Body of pancreas (tissue), 4 donors: ENCODE measurements at regions not wholly inside any gene's neighbourhood (a gene's known extent, or its start where the extent isn't known, plus 50 kb on each side); places are given as distances from the start of the nearest gene placed in this dataset.

ENCODE experiments used
- ATAC-seq: fragments of 150-250 bp; one replicate; pipeline ENCODE4 v1.9.1; 2016
- DNase-seq, 4 donors: peaks; one replicate each; pipeline ENCODE4 v3.0.0-alpha.2; 2019
- H3K27ac ChIP-seq, 4 donors: fragments of 200-600 bp; sonication (generic); 1 replicate in 3 of 4; 2 replicates in 1 of 4; pipeline versions ENCODE4 v1.5.1 to v1.6.1; 2016 to 2019; ENCODE audit warnings: mild to moderate bottlenecking in 1 of 4, mixed read lengths in 1 of 4, moderate library complexity in 1 of 4
- H3K27me3 ChIP-seq, 2 donors: fragments of 200-600 bp; sonication (generic); one replicate each; pipeline ENCODE4 v1.6.0; 2016; ENCODE audit warnings: mild to moderate bottlenecking in 1 of 2
- H3K36me3 ChIP-seq, 2 donors: fragments of 200-600 bp; sonication (generic); replicated peaks in 1 of 2; 2 replicates each; pipeline ENCODE4 v1.5.1; 2016; ENCODE audit warnings: low read depth in 2 of 2; ENCODE audit not compliant: insufficient read depth in 1 of 2
- H3K4me1 ChIP-seq: fragments of 200-600 bp; sonication (generic); one replicate; pipeline ENCODE4 v1.6.0; 2016
- H3K4me3 ChIP-seq, 2 donors: fragments of 200-600 bp; sonication (generic); 1 replicate in 1 of 2; 2 replicates in 1 of 2; pipeline ENCODE4 v1.5.1; 2016 to 2019
- H3K9me3 ChIP-seq, 3 donors: fragments of 200-600 bp; sonication (generic); 1 replicate in 2 of 3; 2 replicates in 1 of 3; pipeline ENCODE4 v1.5.1; 2016
- POLR2A ChIP-seq, 3 donors: fragments of 450-650 bp; IDR thresholded peaks; one replicate each; pipeline ENCODE4 v1.6.1; 2016; ENCODE audit warnings: antibody characterized with exemption in 3 of 3, mild to moderate bottlenecking in 2 of 3
- WGBS, 2 donors: methylation state at CpG; one replicate each; pipeline ENCODE4 v1.1.5; 2017; 5-methylcytosine and 5-hydroxymethylcytosine counted together
- intact Hi-C: fragments of 100-400 bp; cut with DNase I; formaldehyde crosslinking; loops from one replicate; pipeline ENCODE4 v1.15.1; 2023
- TF ChIP-seq, protein P1 (sequence below), 7 experiments: fragments of 450-650 bp in 4 of 7; fragments of 200-600 bp in 3 of 7; sonication (generic) in 3 of 7; IDR thresholded peaks; one replicate each; pipeline ENCODE4 v1.5.1; 2016 to 2019; ENCODE audit warnings: antibody characterized with exemption in 7 of 7

DNA sequence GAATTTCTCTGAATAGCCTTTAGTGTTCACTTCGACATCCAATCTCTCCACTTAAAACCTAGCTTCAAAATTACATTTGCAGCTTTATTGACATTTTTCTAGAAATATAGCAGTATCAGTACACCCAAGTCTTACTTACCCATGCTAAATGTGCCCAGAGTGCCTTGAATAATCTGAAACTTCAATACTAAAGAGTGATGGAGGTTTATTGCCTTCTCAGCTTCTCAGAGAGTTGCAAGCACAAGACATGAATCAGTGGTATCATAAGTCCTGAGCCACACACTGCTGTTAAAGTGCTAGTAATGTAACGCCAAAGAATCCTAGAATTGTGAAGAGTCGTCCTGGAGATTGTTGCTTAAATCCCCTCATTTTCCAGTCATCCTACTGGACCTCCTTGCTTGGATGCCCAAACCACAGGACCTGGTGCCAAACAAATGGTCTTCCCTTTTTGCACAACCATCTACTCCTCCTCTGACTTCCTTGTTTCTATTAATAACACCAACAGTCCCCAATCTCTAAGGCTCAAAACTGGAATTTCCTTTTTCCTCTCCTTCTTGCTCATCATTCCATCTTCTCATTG lies 83.2 kb upstream of the SPATS2L start:
- intact Hi-C loops = no loop called here
- TF ChIP-seq, protein P1, sequence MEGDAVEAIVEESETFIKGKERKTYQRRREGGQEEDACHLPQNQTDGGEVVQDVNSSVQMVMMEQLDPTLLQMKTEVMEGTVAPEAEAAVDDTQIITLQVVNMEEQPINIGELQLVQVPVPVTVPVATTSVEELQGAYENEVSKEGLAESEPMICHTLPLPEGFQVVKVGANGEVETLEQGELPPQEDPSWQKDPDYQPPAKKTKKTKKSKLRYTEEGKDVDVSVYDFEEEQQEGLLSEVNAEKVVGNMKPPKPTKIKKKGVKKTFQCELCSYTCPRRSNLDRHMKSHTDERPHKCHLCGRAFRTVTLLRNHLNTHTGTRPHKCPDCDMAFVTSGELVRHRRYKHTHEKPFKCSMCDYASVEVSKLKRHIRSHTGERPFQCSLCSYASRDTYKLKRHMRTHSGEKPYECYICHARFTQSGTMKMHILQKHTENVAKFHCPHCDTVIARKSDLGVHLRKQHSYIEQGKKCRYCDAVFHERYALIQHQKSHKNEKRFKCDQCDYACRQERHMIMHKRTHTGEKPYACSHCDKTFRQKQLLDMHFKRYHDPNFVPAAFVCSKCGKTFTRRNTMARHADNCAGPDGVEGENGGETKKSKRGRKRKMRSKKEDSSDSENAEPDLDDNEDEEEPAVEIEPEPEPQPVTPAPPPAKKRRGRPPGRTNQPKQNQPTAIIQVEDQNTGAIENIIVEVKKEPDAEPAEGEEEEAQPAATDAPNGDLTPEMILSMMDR (IDR thresholded peaks at IDR 0.05) = no peak
- TF ChIP-seq POLR2A (IDR thresholded peaks at IDR 0.05) = no peak
- H3K36me3 ChIP-seq = no peaks in the 10 kb centered on the region
- peak in 2 of 4 donors; percentile 14 to 35 for DNase-seq
- ATAC-seq = no peak
- no peak overlapping the region for H3K4me3 ChIP-seq
- no peaks in the 10 kb centered on the region for H3K27me3 ChIP-seq
- H3K9me3 ChIP-seq = no peaks in the 10 kb centered on the region
- peaks cover 55% of the 10 kb centered on the region for H3K4me1 ChIP-seq
- WGBS, 2 donors = 74 to 78% methylated on average over 3 of the region's 3 CpGs
- peak overlapping the region in 3 of 4 donors; percentile 8 to 78 (median 69) for H3K27ac ChIP-seq

DNA sequence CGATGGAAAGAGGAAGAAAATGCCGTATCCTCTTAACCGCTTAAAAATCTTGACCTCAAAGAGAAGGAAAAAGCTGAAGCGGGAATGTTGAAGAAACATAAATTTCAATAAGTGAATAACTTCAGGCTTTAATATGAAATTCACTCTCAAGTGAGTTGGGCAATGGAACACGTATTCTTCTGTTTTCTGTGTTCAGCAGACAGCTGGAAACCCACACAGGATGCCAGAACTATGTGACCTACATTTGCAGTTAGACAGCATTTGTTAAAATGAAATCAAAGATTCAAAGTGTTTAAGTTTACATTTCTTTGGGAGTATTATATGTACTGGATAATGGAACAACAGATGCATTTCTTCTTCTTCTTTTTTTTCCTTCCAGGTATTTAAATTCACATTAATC lies 80.5 kb upstream of the SPATS2L start:
- Histone ChIP-seq H3K27me3 (no peaks in the 10 kb centered on the region), H3K4me3 (no peak overlapping the region), H3K9me3 (no peaks in the 10 kb centered on the region), H3K4me1 (peaks cover 36% of the 10 kb centered on the region), H3K27ac (peak overlapping the region in 3 of 4 donors; percentile 26 to 48 (median 31)), H3K36me3 (no peaks in the 10 kb centered on the region)
- intact Hi-C loops = no loop called here
- DNase-seq = peak in 3 of 4 donors; percentile 21 to 40 (median 22)
- no peak for TF ChIP-seq POLR2A (IDR thresholded peaks at IDR 0.05)
- TF ChIP-seq, protein P1 (IDR thresholded peaks at IDR 0.05) = no peak
- ATAC-seq = no peak
- WGBS, 2 donors = 40 to 61% methylated on average over 5 of the region's 5 CpGs

DNA sequence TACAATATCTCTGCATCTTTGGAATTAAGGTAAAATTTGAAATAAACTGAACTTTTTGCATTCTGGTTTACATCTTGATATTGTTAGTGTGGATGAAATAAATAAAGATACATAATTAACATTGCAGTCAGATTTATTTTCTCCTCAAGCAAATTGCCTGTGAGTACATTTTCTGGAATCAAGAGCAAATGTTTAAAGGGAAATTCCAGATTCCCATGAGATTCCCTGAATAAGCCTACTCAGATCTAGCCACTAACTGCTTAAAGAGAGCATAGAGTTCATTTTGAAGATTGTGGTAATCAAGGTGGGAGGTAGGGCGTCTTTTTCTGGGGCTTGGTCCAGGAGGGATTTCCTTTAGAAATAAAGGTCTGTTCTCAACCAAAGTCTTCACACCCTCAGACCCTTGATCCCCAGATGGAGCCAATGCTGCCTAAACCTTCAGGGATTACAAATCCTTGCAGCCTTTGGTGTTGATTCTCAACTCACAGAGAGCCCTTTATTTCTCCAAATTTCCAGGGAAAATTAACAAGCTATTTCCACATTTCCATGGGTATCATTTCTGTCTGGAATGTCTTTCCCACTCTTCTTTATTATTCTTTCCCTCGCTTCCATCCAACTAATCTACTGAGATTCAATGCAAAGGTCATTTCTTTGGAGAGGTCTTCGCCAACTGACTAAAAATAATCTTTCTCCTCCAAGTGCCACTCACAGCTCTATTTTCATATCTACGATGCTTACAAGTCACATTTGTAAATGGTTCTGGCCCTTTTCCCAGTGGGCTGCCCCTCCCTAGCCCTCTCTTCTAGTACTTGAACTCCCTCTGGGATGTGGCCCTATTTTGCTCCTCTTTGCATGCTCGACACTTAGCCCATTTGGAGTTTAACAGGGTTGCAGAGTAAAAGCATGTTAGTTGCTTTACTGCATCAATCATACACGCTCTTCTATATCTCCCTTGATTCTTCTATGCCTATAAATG lies 79.8 kb upstream of the SPATS2L start:
- intact Hi-C loops = no loop called here
- DNase-seq = peak in 2 of 4 donors; percentile 12 to 18
- H3K36me3 ChIP-seq = no peaks in the 10 kb centered on the region

DNA sequence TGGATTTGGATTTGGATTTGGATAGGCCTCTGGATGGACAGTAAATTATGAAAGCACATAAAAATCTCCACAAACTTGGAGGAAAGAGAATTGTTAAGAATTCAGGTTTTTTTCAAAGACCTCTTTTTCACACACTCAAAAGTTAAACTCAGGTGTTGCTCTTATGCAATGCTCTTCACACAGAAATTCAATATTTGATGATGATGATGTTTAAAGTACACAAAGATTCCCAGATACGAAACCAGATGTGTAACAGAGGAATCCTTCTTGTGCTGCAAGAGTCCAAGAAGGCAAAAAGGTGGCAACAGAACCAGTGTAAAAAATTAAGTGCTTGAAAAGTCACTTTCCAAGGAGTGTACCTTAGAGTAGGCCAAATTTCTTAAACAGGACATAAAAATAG lies 75.8 kb upstream of the SPATS2L start:
- ATAC-seq (no peak), DNase-seq (no peak)
- Histone ChIP-seq H3K36me3 (no peaks in the 10 kb centered on the region), H3K27ac (no peak overlapping the region), H3K27me3 (no peaks in the 10 kb centered on the region), H3K4me3 (no peak overlapping the region), H3K9me3 (no peaks in the 10 kb centered on the region), H3K4me1 (peaks cover 9% of the 10 kb centered on the region)
- TF ChIP-seq, protein P1 (IDR thresholded peaks at IDR 0.05) = no peak
- no peak for TF ChIP-seq POLR2A (IDR thresholded peaks at IDR 0.05)
- intact Hi-C loops = no loop called here
- WGBS, 2 donors = 31 to 36% methylated on average over 1 of the region's 1 CpG

More for the DNA sequence above, 79.8 kb upstream of the SPATS2L start:
- ATAC-seq = no peak
- no peaks in the 10 kb centered on the region for H3K9me3 ChIP-seq
- peaks cover 28% of the 10 kb centered on the region for H3K4me1 ChIP-seq
- H3K4me3 ChIP-seq = no peak overlapping the region
- no peaks in the 10 kb centered on the region for H3K27me3 ChIP-seq
- H3K27ac ChIP-seq = peak overlapping the region in 2 of 4 donors; percentile 8 to 48
- 61 to 75% methylated on average over 6 of the region's 6 CpGs for WGBS, 2 donors
- no peak for TF ChIP-seq POLR2A (IDR thresholded peaks at IDR 0.05)
- TF ChIP-seq, protein P1 (IDR thresholded peaks at IDR 0.05) = no peak
